ENCODE measurements at regions not wholly inside any gene's neighbourhood (a gene's known extent, or its start where the extent isn't known, plus 50 kb on each side); places are given as distances from the start of the nearest gene placed in this dataset.

DNA sequence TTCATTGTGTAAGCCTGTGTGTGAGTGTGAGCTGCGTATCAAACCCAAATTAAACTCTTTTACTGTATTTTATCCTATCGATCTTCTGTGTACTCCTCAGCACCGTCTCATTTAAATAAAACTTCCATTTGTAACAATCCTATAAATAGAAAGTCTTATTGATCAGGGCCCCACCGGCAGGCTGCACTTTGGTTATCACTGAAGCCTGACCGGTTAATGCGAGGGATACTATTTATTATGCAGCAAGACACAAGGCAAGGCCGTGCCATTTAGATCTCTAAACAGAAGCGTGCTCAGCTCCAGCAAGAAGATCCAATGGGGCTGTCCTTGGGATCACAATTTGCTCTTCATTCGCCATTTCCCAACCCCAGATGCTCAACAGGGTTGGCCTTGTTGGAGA lies 252.6 kb upstream of the TSHZ3 start:
- Mint-ChIP-seq H3K9me3 (no peaks in the 10 kb centered on the region), H3K4me1 (no peaks in the 10 kb centered on the region), H3K4me3 (no peak overlapping the region), H3K27me3 (ENCODE audit: low read depth in 3 of 3) (peaks cover 0 to 4% (median 0%) of the 10 kb centered on the region in 3 donors), H3K36me3 (no peaks in the 10 kb centered on the region), H3K27ac (no peak overlapping the region)
- no peak for DNase-seq

- Mint-ChIP-seq H3K9me3 (no peaks in the 10 kb centered on the region), H3K27ac (no peak overlapping the region), H3K36me3 (no peaks in the 10 kb centered on the region), H3K27me3 (ENCODE audit: low read depth in 3 of 3) (peaks cover 0 to 4% (median 0%) of the 10 kb centered on the region in 3 donors), H3K4me3 (no peak overlapping the region), H3K4me1 (no peaks in the 10 kb centered on the region)
- DNase-seq: no peak
These were observed 253.3 kb upstream of the TSHZ3 start for GRCh38 chr19:31602548-31602947.

DNA sequence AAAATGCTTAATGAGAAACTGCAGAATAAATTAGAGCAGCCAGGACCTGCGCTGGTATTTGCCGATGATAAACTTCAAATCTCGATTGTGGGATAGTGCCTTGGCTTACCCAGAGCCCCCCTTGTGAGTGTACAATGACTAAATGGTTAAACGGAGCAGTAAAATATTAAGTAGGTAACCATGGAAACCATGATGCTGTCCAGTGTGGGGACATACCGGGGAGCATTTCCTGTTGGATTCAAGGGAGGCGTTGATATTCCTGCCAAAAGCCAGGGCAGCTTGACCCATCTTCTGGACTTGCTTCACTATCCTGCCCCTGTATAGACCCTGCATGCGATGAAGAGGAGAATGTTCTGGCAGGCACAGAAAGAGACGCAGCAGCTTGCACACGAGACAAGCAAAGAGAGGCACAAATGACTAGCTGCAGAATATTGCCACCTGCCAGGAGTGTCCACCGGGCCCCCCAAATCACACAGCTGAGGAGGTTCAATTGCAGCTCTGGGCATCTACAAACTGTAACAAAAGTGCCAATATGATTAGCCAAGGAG lies 255.3 kb upstream of the TSHZ3 start:
- H3K27me3 Mint-ChIP-seq (ENCODE audit: low read depth in 3 of 3): peaks cover 0 to 5% (median 0%) of the 10 kb centered on the region in 3 donors
- no peak for DNase-seq
- no peaks in the 10 kb centered on the region for H3K36me3 Mint-ChIP-seq
- H3K4me3 Mint-ChIP-seq: no peak overlapping the region
- H3K27ac Mint-ChIP-seq: no peak overlapping the region
- H3K9me3 Mint-ChIP-seq: peaks cover 0 to 3% (median 0%) of the 10 kb centered on the region in 6 donors
- H3K4me1 Mint-ChIP-seq: no peaks in the 10 kb centered on the region

DNA sequence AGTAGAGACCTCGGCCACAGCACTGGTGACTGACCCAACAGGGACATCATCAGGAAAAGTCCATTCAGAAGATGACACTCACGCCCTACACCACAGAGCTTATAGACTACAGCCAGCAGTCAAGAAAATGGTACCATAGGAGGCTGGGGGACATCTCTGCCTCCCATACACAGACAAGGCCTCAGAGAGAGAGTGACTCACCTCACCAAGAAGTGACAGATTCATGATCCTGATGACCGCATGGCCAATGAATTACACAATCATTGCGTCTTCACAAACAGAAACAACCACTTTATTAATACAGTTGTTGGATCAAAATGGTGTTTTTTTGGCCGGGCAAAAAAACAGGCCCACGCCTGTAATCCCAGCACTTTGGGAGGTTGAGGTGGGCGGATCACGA lies 260.8 kb upstream of the TSHZ3 start:
- Mint-ChIP-seq H3K9me3 (peaks cover 0 to 3% (median 0%) of the 10 kb centered on the region in 6 donors), H3K4me1 (no peaks in the 10 kb centered on the region), H3K27ac (no peak overlapping the region), H3K36me3 (no peaks in the 10 kb centered on the region), H3K27me3 (ENCODE audit: low read depth in 3 of 3) (peaks cover 3 to 5% (median 4%) of the 10 kb centered on the region in 3 donors), H3K4me3 (no peak overlapping the region)
- DNase-seq: no peak

DNA sequence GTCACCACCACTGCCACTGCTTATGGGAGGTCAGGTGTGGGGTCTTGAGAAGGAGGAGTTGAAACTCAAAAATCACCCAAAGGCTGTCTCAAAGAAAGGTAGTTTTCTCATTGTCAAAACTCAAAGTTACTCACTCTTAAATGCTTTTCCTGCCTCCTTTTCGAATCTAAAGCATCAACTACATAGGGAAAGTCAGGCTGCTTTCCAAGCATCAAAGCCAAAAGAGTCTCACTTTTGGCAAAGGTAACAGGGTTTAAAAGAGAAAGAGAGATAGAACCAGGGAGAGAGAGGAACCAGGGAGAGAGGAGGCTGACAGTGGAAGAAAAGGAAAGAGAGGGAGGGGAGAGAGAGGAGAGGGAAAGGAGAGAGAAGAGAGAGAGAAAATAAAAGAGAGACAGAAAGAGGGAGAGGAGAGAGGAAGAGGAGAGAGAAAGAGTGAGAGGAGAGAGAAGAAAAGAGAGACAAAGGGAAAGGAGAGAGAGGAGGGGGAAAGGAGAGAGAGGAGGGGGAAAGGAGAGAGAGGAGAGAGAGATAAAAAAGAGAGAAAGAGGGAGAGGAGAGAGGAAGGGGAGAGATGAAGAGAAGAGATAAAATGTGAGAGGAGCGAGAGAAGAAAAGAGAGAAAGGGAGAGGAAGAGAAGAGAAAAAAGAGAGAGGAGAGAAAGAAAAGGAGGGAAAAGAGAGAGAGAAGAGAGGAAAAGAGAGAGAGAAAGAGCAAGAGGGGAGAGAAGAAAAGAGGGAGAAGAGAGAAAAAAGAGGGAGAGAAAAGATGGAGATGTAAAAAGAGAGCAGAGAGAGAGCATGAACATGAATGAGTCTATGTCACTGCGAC lies 262.0 kb upstream of the TSHZ3 start:
- no peaks in the 10 kb centered on the region for H3K36me3 Mint-ChIP-seq
- H3K27me3 Mint-ChIP-seq (ENCODE audit: low read depth in 3 of 3): peaks cover 1 to 5% (median 4%) of the 10 kb centered on the region in 3 donors
- no peak overlapping the region for H3K27ac Mint-ChIP-seq
- peaks cover 0 to 3% (median 0%) of the 10 kb centered on the region in 6 donors for H3K9me3 Mint-ChIP-seq
- DNase-seq: no peak
- no peaks in the 10 kb centered on the region for H3K4me1 Mint-ChIP-seq
- no peak overlapping the region for H3K4me3 Mint-ChIP-seq

- Mint-ChIP-seq H3K4me3 (no peak overlapping the region), H3K27ac (no peak overlapping the region), H3K36me3 (no peaks in the 10 kb centered on the region), H3K4me1 (no peaks in the 10 kb centered on the region), H3K9me3 (peaks cover 0 to 3% (median 0%) of the 10 kb centered on the region in 6 donors), H3K27me3 (ENCODE audit: low read depth in 3 of 3) (peaks cover 4 to 7% (median 5%) of the 10 kb centered on the region in 3 donors)
- no peak for DNase-seq
These were observed 263.6 kb upstream of the TSHZ3 start for GRCh38 chr19:31612873-31613272.

DNA sequence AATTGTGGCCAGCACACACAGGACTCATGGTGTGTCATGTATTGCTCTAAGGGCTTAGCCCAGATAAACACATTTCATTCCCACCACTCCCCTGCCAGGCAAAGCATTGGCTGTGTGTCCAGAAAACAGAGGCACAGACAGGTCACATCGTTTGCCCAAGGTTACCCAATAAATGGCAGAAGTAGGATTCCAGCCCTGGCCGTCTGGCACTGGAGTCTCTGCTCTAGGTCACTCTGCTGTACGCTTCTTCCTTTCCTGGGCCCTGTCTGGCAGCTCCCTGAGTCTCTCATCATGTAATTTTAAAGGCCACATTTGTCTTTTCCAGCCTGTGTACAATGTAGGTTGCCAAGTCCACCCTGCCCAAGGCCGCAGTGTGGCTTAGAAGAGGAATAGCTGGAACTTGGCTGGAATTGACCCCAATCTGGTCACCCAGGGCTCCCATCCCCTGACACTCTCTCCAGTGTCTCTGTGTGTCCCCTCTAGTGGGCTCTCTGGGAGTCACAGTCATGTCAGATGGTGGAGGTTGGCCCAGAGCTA lies 264.5 kb upstream of the TSHZ3 start:
- H3K36me3 Mint-ChIP-seq: no peaks in the 10 kb centered on the region
- no peak for DNase-seq

DNA sequence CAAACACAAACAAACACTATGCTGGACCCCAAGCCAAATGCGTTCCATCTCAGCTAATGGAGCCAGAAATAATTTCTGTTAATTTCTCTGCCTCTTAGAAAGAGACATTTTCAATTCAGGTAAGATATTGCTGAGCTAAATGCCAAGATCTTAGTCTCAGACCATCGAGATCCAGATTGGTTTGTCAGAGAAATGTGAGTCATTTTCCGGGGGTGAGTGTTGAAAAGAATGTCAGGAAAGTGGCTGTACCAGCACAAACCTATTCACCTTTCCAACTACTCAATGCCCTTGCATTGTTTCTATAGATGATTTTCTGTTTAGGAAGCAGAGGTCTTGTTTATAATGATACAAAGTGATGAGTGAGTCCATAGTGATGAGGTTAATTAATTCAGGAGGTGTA lies 266.8 kb upstream of the TSHZ3 start:
- Mint-ChIP-seq H3K27ac (no peak overlapping the region), H3K9me3 (no peaks in the 10 kb centered on the region), H3K4me1 (no peaks in the 10 kb centered on the region), H3K36me3 (no peaks in the 10 kb centered on the region), H3K27me3 (ENCODE audit: low read depth in 3 of 3) (peaks cover 3 to 11% (median 4%) of the 10 kb centered on the region in 3 donors), H3K4me3 (no peak overlapping the region)
- no peak for DNase-seq

More for the DNA sequence above, 264.5 kb upstream of the TSHZ3 start:
- Mint-ChIP-seq H3K4me3 (no peak overlapping the region), H3K27ac (no peak overlapping the region), H3K4me1 (no peaks in the 10 kb centered on the region), H3K27me3 (ENCODE audit: low read depth in 3 of 3) (peaks cover 3 to 9% (median 4%) of the 10 kb centered on the region in 3 donors), H3K9me3 (no peaks in the 10 kb centered on the region)

GRCh38 chr19:31617010-31617585 lies 267.9 kb upstream of the TSHZ3 start:
- H3K27ac Mint-ChIP-seq: no peak overlapping the region
- H3K36me3 Mint-ChIP-seq: no peaks in the 10 kb centered on the region
- H3K4me1 Mint-ChIP-seq: no peaks in the 10 kb centered on the region
- H3K27me3 Mint-ChIP-seq (ENCODE audit: low read depth in 3 of 3): peaks cover 2 to 8% (median 3%) of the 10 kb centered on the region in 3 donors
- H3K9me3 Mint-ChIP-seq: no peaks in the 10 kb centered on the region
- no peak overlapping the region for H3K4me3 Mint-ChIP-seq
- no peak for DNase-seq

- no peak for DNase-seq
These were observed 275.8 kb upstream of the TSHZ3 start for GRCh38 chr19:31625056-31625455.

GRCh38 chr19:31625575-31625974 lies 276.3 kb upstream of the TSHZ3 start:
- Mint-ChIP-seq H3K9me3 (peaks cover 0 to 3% (median 0%) of the 10 kb centered on the region in 6 donors), H3K27me3 (ENCODE audit: low read depth in 3 of 3) (peaks cover 2 to 6% (median 3%) of the 10 kb centered on the region in 3 donors), H3K36me3 (no peaks in the 10 kb centered on the region), H3K27ac (no peak overlapping the region), H3K4me1 (no peaks in the 10 kb centered on the region), H3K4me3 (no peak overlapping the region)
- DNase-seq: no peak

More at GRCh38 chr19:31625056-31625455, 275.8 kb upstream of the TSHZ3 start:
- Mint-ChIP-seq H3K36me3 (no peaks in the 10 kb centered on the region), H3K9me3 (peaks cover 0 to 3% (median 0%) of the 10 kb centered on the region in 6 donors), H3K27ac (no peak overlapping the region), H3K4me1 (no peaks in the 10 kb centered on the region), H3K27me3 (ENCODE audit: low read depth in 3 of 3) (peaks cover 2 to 6% (median 3%) of the 10 kb centered on the region in 3 donors), H3K4me3 (no peak overlapping the region)

DNA sequence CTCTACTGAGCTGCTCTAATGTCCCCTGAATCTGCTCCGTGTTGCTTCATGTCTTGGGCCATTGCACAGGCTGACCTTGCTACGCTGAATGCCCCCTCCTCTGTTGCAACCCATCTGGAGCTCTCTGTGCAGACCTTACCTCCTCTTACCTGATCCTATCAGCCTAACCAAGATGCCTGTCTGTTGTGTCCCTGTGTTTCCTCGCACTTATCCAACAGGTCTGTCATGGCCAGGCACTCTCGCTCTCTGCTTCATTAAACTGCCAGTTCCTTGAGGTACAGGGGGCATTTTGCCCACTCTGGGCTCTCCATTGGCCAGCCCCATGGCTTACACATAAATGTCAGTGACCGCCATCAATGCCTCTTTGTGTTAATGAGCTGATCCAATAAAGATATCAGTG lies 277.7 kb upstream of the TSHZ3 start:
- Mint-ChIP-seq H3K4me1 (no peaks in the 10 kb centered on the region), H3K36me3 (no peaks in the 10 kb centered on the region), H3K27ac (no peak overlapping the region), H3K9me3 (peaks cover 0 to 3% (median 0%) of the 10 kb centered on the region in 6 donors), H3K4me3 (no peak overlapping the region), H3K27me3 (ENCODE audit: low read depth in 3 of 3) (peaks cover 2 to 6% (median 3%) of the 10 kb centered on the region in 3 donors)
- no peak for DNase-seq

DNA sequence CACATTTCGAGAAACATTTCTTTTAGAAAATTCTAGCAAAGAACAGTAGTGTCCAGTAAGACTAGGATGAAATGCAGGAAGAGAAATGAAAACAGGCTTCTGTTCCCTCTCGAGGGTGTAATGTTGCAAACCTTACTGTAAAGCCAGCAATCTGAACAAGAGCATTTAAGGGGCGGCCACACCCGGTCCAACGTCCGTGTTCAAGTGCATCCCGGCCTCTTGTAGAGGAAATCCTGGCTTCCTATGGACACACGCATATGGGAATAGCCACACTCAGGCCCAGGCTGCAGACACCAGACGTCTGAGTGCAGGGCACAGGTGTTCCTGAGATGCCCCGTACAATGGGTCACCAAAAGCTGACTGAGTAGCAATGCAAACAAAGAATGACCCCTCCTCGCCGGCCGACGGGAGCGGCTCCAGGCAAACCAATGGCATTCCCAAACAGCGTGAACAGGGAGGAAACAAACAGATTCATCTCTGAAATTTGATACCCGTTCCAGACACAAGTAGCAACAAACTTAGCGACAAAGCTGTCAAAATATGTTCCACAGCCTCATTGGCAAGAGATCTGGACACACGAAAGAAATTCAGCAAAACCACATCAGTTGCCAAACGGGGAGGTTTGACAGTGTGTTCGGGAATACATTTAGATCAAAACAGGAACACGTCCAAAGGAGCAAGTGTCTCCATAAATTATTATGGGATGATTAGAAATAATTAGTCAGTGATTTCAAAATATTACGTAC lies 278.6 kb upstream of the TSHZ3 start:
- Mint-ChIP-seq H3K27ac (no peak overlapping the region), H3K9me3 (peaks cover 0 to 3% (median 0%) of the 10 kb centered on the region in 6 donors)

More for the DNA sequence above, 278.6 kb upstream of the TSHZ3 start:
- Mint-ChIP-seq H3K36me3 (no peaks in the 10 kb centered on the region), H3K4me1 (no peaks in the 10 kb centered on the region), H3K27me3 (ENCODE audit: low read depth in 3 of 3) (peaks cover 0 to 6% (median 3%) of the 10 kb centered on the region in 3 donors), H3K4me3 (no peak overlapping the region)
- no peak for DNase-seq
